Cardiac muscle cell (in vitro differentiated cells and primary cell): ENCODE measurements at regions not wholly inside any gene's neighbourhood (a gene's known extent, or its start where the extent isn't known, plus 50 kb on each side); places are given as distances from the start of the nearest gene placed in this dataset.

Source experiments
- DNase-seq, 2 donors: peaks; one replicate each; pipeline versions ENCODE4 v3.0.0 to v3.0.0-alpha.2; 2010 to 2017; ENCODE audit warnings: low read depth in 1 of 2, low spot score in 1 of 2
- H3K27ac ChIP-seq: fragments of 200-600 bp; sonication (generic); 2 replicates; pipeline ENCODE4 v1.5.1; 2016
- H3K27me3 ChIP-seq: fragments of 200-600 bp; sonication (generic); 2 replicates; pipeline ENCODE4 v1.6.0; 2016; ENCODE audit warnings: control low read depth
- H3K36me3 ChIP-seq: fragments of 200-600 bp; sonication (generic); 2 replicates; pipeline ENCODE4 v1.5.1; 2016; ENCODE audit warnings: control low read depth
- H3K4me1 ChIP-seq: fragments of 200-600 bp; sonication (generic); 2 replicates; pipeline ENCODE4 v1.8.1; 2017; ENCODE audit warnings: low read depth, mild to moderate bottlenecking, mixed run types
- H3K4me3 ChIP-seq: fragments of 200-600 bp; sonication (generic); 2 replicates; pipeline ENCODE4 v1.5.1; 2016; ENCODE audit warnings: mild to moderate bottlenecking
- H3K9me3 ChIP-seq: fragments of 200-600 bp; sonication (generic); 2 replicates; pipeline ENCODE4 v1.5.1; 2017; ENCODE audit warnings: low read depth, mild to moderate bottlenecking, control low read depth
- TF ChIP-seq, protein P1 (sequence below): IDR thresholded peaks from 2 replicates; pipeline ENCODE4 v1.5.1; 2012; ENCODE audit warnings: low read depth, mild to moderate bottlenecking, low read length

DNA sequence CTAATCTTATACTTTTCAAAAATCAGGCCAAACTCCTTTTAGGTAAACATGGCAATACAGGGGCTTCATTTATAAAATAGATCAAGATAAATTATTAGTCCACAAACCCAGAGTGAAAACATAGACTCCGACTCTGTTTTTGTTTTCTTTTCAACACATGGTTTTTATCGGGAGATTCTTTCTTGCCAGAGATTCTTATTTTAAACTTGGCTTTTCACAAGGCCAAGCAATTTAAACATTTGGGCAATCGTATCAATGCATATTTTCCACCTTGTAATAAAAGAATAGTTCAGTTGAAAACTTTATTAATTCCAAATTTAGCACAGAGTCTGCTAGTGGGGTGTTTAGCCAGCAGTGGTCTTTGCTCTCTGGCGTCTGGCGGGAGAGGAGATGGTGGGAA lies 71.9 kb downstream of the SOX11 start:
- H3K36me3 ChIP-seq: no peaks in the 10 kb centered on the region
- TF ChIP-seq, protein P1, sequence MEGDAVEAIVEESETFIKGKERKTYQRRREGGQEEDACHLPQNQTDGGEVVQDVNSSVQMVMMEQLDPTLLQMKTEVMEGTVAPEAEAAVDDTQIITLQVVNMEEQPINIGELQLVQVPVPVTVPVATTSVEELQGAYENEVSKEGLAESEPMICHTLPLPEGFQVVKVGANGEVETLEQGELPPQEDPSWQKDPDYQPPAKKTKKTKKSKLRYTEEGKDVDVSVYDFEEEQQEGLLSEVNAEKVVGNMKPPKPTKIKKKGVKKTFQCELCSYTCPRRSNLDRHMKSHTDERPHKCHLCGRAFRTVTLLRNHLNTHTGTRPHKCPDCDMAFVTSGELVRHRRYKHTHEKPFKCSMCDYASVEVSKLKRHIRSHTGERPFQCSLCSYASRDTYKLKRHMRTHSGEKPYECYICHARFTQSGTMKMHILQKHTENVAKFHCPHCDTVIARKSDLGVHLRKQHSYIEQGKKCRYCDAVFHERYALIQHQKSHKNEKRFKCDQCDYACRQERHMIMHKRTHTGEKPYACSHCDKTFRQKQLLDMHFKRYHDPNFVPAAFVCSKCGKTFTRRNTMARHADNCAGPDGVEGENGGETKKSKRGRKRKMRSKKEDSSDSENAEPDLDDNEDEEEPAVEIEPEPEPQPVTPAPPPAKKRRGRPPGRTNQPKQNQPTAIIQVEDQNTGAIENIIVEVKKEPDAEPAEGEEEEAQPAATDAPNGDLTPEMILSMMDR: no peak
- H3K4me1 ChIP-seq: no peaks in the 10 kb centered on the region
- no peak overlapping the region for H3K4me3 ChIP-seq
- no peaks in the 10 kb centered on the region for H3K27me3 ChIP-seq
- H3K27ac ChIP-seq: no peak overlapping the region
- no peaks in the 10 kb centered on the region for H3K9me3 ChIP-seq
- DNase-seq: no peak

DNA sequence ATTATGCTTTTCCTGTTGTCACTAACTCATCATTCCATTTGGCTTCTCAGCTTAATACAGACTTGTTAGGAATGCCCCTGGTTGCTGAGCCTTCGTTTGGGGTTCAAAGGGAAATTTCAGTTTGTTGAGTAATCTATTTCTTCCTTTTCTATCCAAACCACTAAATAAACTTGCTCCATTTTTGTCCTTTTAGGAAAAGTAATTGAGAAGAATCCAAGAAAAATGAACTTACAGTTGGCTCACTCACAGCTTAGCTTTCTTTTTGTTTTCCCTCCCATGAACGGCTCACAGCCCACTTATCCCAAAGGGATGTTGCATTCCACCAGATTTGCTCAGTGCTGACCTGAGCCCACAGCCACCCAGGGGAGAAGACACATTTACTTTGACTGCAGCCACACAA lies 73.9 kb downstream of the SOX11 start:
- no peak overlapping the region for H3K4me3 ChIP-seq
- TF ChIP-seq, protein P1: no peak
- H3K9me3 ChIP-seq: no peaks in the 10 kb centered on the region
- DNase-seq: no peak
- no peak overlapping the region for H3K27ac ChIP-seq
- H3K4me1 ChIP-seq: peaks cover 8% of the 10 kb centered on the region
- no peaks in the 10 kb centered on the region for H3K36me3 ChIP-seq
- H3K27me3 ChIP-seq: no peaks in the 10 kb centered on the region

DNA sequence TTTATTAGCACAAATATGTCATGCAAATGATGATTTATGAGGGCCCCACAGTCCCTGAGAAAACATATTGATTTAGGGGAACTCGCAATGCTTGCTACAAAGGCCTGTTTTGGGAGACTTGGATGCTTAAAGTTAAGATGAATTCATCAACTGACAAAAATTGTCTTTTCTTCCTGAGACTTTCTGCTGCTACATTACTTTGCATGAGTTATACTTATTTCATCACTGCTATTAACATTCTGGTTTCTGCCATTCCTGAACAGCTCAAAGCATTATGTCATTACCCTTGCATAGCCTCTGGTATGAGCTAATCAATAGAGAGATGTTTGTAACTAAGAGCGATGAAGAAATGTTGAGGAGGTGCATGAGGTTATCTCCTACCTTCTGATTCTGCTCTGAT lies 74.4 kb downstream of the SOX11 start:
- peaks cover 13% of the 10 kb centered on the region for H3K4me1 ChIP-seq
- TF ChIP-seq, protein P1: no peak
- DNase-seq: no peak
- no peak overlapping the region for H3K4me3 ChIP-seq
- H3K27ac ChIP-seq: no peak overlapping the region
- no peaks in the 10 kb centered on the region for H3K9me3 ChIP-seq
- no peaks in the 10 kb centered on the region for H3K36me3 ChIP-seq
- H3K27me3 ChIP-seq: no peaks in the 10 kb centered on the region

DNA sequence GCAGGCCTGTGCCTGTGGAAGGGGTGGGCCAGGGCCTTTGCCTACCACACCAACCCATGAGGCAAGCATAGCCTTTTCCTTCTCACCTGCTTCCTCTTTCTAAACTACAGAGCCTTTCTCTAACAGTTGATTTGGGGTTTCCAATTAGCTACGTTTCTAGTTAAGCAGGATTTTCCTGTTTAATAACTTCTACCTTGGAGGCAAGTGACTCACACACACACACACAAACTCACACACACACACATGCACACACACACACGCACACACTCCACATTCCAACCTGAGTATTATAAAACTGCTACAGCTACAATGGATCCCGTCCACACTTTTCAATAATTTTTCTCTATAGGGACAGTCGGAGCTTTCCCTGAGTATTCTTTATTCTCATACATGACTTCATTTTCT lies 84.9 kb downstream of the SOX11 start:
- no peak for DNase-seq
- Histone ChIP-seq H3K9me3 (no peaks in the 10 kb centered on the region), H3K36me3 (no peaks in the 10 kb centered on the region), H3K4me1 (no peaks in the 10 kb centered on the region), H3K27me3 (no peaks in the 10 kb centered on the region), H3K27ac (no peak overlapping the region), H3K4me3 (no peak overlapping the region)
- TF ChIP-seq, protein P1: no peak

DNA sequence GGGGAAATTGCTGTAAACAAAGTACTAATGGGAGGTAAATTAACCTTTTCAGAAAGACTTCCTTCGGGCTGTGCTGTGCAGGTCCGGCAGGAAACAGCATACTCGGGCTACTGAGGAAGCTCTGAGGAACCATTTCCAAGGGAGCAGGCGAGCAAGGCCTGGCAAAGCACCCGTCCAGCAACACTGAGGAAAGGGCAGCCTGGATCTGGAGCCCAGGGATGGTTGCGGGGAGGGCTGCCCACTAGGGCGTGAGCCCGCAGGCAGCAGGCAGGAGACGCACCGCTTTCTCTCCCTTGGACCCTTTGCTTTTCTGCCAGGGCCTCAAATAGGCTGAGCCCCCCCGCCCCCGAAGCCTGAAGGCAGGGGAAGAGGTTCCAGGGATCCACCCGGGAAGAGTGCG lies 89.5 kb downstream of the SOX11 start:
- H3K36me3 ChIP-seq: no peaks in the 10 kb centered on the region
- DNase-seq: no peak
- H3K27me3 ChIP-seq: no peaks in the 10 kb centered on the region
- H3K4me1 ChIP-seq: no peaks in the 10 kb centered on the region
- no peak overlapping the region for H3K27ac ChIP-seq
- TF ChIP-seq, protein P1: no peak
- H3K9me3 ChIP-seq: no peaks in the 10 kb centered on the region
- H3K4me3 ChIP-seq: no peak overlapping the region

DNA sequence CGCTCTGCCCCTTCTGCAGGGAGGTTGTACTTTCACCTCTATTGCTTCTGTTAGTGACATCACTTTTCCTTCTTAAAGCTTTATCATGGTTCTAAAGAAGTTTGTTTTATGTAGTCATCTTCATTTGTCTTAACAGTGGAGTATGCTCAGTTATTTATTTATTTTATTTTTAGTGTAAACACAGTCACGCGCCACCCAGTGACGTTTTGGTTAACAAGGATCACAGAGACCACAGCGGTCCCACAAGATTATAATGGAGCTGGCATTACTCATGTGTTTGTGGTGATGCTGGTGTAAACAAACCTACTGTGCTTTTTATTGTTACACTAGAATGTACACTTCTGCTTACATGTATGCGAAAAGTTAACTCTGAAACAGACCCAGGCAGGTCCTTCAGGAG lies 89.9 kb downstream of the SOX11 start:
- no peak overlapping the region for H3K4me3 ChIP-seq

More for the DNA sequence above, 89.9 kb downstream of the SOX11 start:
- H3K27me3 ChIP-seq: no peaks in the 10 kb centered on the region
- no peaks in the 10 kb centered on the region for H3K4me1 ChIP-seq
- H3K9me3 ChIP-seq: no peaks in the 10 kb centered on the region
- TF ChIP-seq, protein P1: no peak
- no peak overlapping the region for H3K27ac ChIP-seq
- no peak for DNase-seq
- no peaks in the 10 kb centered on the region for H3K36me3 ChIP-seq
